Fibroblast of pulmonary artery (primary cell): ENCODE measurements at regions not wholly inside any gene's neighbourhood (a gene's known extent, or its start where the extent isn't known, plus 50 kb on each side); places are given as distances from the start of the nearest gene placed in this dataset.
A peak's percentile ranks its signal among the peaks of the same experiment; 100 is the strongest.

Experiments
- DNase-seq: peaks from one replicate; pipeline ENCODE4 v3.0.0-alpha.2; 2010; ENCODE audit warnings: low read depth
- H3K4me3 ChIP-seq: replicated peaks from 2 replicates; pipeline ENCODE4 v1.5.1; 2011; ENCODE audit warnings: low read depth, mild to moderate bottlenecking, control low read depth, low read length, moderate library complexity
- TF ChIP-seq, protein P1 (sequence below): IDR thresholded peaks from 2 replicates; pipeline ENCODE4 v1.5.1; 2011; ENCODE audit warnings: mild to moderate bottlenecking, control low read depth, low read length, inconsistent platforms; ENCODE audit errors: missing control alignments

DNA sequence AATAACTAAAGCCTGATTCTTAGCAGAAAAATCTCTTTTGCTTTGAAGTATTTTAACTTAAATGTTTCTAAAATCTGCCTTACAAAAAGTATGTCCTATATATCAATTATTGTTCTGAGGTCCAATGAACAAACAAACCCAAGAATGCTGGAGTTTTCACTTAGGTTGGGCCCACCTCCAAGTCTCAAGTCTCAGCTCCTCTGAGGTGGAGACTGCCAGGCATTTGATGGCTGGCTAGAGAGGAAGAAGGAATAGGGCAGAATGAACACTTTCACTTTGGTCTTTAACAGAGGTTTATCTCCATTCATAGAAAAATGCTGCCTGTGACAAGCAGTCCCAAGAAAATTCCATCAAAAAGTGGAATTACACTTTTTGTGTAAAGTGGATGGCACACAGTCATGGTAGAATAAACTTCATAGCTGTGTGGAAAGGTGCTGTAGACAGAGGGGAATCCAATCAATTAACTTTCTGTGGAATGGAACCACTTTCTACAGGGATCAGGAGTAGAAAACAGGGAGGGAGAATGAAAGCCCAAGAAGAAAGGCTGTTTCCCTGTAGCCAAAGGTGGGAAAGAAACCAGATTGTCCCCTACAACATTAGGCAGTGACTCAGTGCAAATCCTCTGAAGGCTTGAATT, 349.4 kb upstream of the RUNX1 start:
- H3K4me3 ChIP-seq, result no peak overlapping the region
- TF ChIP-seq, protein P1, sequence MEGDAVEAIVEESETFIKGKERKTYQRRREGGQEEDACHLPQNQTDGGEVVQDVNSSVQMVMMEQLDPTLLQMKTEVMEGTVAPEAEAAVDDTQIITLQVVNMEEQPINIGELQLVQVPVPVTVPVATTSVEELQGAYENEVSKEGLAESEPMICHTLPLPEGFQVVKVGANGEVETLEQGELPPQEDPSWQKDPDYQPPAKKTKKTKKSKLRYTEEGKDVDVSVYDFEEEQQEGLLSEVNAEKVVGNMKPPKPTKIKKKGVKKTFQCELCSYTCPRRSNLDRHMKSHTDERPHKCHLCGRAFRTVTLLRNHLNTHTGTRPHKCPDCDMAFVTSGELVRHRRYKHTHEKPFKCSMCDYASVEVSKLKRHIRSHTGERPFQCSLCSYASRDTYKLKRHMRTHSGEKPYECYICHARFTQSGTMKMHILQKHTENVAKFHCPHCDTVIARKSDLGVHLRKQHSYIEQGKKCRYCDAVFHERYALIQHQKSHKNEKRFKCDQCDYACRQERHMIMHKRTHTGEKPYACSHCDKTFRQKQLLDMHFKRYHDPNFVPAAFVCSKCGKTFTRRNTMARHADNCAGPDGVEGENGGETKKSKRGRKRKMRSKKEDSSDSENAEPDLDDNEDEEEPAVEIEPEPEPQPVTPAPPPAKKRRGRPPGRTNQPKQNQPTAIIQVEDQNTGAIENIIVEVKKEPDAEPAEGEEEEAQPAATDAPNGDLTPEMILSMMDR, result no peak
- DNase-seq, result peak; percentile 28

DNA sequence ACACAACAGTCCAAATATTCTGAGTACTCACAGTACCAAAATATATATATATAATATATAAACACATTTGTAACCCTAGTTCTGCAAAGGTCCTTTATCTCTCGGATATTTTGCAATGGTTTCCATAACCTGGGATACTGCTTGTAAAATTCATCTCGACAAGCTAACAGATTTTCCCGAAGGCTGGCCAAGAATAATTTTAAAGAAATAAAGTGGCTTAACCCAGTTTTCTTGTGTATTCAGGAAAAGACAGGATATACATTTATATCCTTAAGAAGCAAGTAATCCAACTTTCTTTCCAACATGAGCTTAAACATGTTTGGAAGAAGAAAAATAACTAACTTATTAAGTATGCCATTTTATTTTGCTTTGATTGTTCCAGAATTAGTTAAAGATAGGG, 348.7 kb upstream of the RUNX1 start:
- H3K4me3 ChIP-seq, result no peak overlapping the region
- no peak for DNase-seq
- TF ChIP-seq, protein P1, result no peak

DNA sequence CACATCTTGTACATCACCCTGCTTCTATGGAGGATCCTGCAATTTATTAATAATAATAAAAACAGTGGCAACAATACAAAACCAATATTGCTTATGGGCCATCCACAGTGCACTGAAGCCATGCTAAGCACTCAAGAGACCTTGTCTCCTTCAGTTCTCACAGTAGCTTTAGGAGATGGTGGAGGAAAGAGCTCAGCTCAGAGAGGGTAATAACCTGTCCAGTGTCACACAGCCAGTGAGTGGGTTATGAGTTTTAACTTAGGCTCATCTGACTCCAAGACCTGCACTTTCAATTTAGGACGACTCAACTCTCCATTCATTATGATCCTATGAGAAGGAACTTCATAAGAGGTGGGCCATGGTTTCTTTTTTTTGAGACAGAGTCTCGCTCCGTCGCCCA, 347.6 kb upstream of the RUNX1 start:
- TF ChIP-seq, protein P1, result no peak
- H3K4me3 ChIP-seq, result no peak overlapping the region
- DNase-seq, result no peak

DNA sequence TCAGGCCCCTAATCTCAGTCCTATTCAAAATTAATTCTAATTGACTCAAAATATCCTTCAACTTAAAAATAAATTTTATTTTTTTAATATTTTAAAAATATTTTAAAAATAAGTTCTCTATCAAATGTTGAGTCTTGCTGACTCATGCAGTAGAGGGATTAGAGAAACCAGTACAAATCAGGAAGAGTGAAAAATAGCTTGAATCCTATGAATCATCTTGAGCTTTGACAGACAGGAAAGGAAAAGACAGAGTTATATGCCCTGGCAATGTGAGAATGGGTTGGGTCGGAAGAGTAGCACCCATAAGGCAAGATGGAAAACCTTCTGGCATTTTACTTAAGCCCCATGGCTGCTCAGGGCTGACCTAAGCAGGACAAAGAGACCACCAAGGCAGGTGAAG, 346.6 kb upstream of the RUNX1 start:
- DNase-seq, result peak; percentile 59
- TF ChIP-seq, protein P1, result no peak
- H3K4me3 ChIP-seq, result no peak overlapping the region

DNA sequence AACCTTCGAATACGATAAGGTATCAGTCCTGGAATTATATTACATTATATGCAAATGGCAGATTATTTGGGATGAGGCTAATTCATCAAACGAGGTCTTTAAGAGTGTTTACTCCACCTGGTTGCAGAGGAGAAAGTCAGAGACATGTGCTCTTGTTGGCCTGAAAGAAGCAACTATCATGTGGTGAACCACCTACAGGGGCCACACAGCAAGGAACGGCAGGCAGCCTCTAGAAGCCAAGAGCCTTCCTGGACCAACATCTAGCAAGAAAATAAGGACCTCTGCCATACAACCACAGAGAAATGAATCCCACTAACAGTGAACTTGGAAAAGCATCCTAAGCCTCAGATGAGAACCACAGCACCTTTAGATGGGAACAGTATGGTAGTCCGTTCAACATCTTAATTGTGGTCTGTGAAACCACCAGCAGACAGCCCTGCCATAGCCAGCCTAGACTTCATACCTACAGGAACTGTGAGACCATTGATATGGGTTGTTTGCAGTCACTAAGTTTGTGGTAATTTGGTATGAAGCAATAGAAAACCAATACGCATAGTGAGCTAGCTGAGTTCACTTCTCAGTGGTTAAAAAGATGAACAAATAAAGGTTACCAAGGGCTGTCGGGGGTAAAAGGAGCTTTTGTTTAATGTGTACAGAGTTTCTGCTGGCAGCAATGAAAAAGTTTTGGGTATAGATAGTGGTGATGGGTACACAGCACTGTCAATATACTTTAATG, 345.7 kb upstream of the RUNX1 start:
- H3K4me3 ChIP-seq, result no peak overlapping the region
- TF ChIP-seq, protein P1, result no peak
- DNase-seq, result no peak

DNA sequence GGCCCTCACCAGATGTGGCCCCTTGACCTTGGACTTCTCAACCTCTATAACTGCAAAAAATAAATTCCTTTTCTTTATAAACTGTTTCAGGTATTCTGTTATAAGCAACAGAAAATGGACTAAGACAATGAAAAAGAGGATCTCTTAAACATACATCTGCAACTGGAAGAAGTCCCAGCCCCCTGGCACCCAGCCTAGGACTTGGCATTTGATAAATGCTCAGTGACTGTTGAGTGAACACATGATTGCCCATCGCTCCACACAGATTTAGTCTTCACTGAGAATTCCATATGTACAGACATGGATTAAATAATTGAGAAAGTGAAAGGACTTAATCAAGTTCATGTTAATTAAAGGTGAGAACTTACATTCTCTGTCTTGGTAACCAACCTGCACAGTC, 344.9 kb upstream of the RUNX1 start:
- DNase-seq, result peak; percentile 18
- TF ChIP-seq, protein P1, result no peak
- no peak overlapping the region for H3K4me3 ChIP-seq
